Activated CD4-positive, alpha-beta T cell treated with anti-CD3 and anti-CD28 coated beads, Interleukin-2, amount 50 U/mL, for 48 hours (primary cell): ENCODE measurements at regions not wholly inside any gene's neighbourhood (a gene's known extent, or its start where the extent isn't known, plus 50 kb on each side); places are given as distances from the start of the nearest gene placed in this dataset.
"Not testable (repeated sequence)": the region's sequence is repeated elsewhere in the genome, so short reads cannot be mapped to it uniquely, and the experiment has no call there.

ENCODE experiments used
- DNase-seq, 2 experiments: peaks; one replicate each; pipeline ENCODE4 v3.0.0-alpha.2; 2020

DNA sequence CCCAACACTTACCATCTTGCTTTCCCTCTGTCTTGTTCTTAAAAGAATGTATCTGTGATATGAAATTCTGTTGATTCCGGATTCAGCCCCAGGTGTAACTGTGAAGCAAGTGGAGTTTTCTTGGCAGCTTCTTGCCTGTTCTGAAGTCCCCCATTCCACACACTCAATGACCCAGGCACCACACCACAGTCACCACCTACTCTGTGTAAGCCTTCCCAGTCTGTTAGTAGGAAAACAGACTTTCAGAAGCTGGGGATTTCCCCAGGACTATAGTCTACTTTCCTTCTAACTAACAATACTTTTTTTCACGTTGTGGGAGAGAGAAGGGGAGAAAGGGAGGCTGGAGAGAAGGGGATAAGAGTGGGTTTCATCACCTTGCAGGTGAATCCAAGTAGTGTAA, 299.1 kb upstream of the PROX1 start:
- DNase-seq, result no peak

DNA sequence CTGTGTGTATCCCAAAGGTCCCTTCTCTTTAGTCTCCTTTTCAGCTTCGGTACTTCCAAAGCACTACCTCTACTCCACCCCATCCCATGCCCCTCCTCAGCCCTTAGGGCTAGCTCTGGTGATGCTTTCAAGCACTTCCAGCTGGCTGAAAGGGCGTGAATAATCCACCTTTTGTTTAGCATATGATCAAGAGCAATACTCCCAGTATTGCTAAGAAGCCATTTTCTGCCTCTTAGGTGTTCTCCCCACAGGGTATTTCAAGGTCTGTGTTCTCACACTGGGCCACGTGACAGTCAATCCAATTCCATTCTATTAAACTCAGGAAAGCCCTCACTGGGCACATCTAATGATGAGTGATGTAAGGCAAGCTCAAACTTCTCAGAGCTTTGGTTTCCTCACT, 298.5 kb upstream of the PROX1 start:
- DNase-seq, result no peak

DNA sequence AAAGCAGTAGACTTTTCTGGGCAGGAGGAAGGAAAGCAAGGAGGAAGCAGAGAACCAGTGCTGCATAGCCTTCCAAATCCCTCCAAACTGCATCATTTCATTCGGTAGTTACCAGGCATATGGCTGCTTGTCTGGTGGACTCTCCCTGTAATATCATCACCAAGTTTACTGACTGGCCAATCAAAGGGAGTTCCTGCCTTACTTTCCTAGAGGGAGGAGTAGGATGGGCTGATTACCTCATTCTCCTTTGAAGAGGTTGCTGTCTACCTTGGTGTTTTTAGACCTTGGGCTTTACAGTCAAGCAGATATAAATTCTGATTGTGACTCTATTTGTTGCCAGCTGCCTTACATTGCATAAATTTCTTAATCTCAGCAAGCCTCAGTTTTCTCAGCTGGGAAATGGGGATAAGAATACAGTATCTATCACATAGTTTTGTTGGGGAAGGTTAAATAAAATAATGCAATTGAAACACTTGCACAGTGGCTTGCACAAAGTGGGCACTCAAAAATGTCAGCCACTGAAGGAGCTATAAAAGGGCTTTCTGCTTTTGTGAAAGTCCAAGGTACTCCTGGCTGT, 297.3 kb upstream of the PROX1 start:
- no peak for DNase-seq

DNA sequence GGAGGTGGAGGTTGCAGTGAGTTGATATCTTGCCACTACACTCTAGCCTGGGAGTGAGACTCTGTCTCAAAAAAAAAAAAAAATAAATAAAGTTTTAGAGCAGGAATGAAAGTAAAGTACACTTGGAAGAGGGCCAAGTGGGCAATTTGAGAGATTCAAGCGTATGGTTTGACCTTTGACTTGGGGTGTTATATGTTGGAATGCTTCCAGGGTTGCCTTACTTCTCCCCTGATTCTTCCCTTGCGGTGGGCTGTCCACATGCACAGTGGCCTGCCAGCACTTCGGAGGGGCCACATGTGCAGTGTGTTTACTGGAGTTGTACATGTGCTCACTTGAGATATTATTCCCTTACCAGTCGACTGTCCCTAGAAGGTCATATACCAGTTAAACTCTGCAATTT, 295.5 kb upstream of the PROX1 start:
- DNase-seq, result no peak

DNA sequence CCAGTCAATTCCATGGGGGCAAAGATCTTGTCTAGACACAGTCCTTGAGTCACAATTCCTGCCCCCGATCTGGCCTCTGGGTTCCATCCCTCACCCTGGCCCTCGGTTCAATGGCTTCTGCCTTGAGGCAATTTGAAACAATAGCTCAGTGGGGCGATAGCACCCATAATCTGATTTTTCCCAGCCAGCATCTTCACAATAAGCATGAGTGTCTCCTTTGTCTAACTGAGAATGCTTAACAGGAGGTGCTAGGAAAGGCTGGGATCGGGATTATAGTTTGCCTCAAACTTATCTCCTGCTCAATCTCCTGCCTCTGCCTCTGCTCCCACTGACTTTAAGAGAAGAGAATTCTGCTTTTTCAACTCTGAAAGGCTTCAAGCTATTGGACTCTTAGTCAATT, 293.9 kb upstream of the PROX1 start:
- DNase-seq, result no peak

DNA sequence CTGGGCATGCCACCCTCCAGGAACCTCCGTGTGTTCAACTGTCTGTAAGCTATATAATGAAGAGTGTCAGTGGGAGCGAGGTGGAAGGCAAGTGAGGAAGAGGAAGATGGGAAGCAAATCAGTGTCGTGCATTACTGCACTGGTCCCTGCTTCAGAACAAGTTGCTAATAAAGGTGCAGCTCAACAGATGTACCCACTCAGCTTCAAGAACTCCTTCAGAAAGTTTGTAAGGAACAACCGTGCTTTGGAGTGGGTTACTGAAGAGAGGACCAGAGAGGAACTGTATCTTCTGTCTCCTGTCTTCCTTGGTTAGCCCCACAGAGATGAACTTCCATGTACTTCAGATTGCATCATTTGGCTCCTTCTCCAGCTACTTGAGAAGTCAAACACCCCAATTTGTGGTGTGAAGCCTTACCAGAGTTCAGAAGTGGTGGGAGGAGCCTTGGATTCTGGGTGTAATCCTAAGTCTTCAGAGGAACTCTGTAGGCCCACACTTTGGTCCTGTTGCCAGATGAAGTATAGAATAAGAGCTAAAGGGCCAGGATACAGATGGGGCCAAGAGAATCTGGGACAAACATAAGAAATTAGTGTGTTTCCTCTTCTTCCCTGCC, 290.5 kb upstream of the PROX1 start:
- no peak for DNase-seq

DNA sequence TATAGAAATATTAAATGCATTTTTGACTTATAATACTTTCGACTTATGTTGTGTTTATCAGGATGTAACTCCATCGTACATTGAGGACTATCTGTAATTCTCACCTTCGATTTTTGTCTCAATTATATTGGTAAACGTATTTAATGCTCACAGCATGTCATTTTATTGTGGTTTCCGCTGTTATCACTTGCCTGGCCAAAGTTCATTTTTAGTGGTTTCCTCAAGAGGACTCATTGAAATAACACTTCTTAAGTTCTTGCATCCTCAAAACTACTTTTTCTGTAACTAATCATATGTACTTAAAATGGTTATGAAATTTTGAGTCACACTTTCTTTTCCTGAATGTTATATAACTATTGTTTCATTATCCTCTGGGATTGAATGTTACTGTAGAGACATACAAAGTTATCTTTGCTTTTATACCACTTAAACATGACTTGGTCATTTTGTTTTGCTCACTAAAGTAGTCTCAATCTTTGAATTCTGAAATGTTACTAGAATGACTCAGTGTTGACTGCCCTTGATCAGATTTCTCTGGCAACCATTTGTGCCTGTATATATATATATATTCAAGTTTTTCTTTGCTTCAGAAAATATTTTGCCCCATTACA, 289.6 kb upstream of the PROX1 start:
- no peak for DNase-seq

DNA sequence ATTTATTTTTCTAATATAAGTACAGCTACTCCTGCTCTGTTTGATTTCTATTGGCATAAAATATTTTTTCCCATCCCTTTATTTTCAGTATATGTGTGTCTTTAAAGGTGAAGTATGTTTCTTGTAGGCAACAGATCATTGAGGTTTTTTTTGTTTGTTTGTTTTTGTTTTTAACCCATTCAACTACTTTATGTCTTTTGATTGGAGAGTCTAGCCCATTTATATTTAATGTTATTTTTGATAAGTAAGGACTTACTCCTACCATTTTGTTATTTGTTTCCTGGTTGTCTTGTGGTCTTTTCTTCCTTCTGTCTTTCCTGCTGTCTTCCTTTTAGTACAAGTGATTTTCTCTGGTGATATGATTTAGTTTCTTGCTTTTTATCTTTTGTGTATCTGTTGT, 285.1 kb upstream of the PROX1 start:
- DNase-seq, result no peak

DNA sequence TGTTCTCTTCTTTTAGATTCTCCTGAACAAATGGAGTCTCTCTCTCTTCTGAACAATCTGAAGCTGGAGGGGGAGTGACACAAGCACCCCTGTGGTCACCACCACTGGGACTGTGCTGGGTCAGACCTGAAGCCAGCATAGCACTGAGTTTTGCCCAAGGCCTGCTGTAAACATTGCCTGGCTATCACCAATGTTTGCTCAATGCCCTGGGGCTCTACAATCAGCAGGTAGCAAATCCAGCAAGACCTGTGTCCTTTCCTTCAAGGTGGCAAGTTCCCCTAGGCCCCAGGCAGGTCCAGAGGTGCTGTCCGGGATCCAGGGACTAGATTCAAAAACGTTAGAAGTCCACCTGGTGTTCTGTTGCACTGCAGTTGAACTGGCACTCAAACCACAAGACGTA, 282.8 kb upstream of the PROX1 start:
- DNase-seq, result no peak

DNA sequence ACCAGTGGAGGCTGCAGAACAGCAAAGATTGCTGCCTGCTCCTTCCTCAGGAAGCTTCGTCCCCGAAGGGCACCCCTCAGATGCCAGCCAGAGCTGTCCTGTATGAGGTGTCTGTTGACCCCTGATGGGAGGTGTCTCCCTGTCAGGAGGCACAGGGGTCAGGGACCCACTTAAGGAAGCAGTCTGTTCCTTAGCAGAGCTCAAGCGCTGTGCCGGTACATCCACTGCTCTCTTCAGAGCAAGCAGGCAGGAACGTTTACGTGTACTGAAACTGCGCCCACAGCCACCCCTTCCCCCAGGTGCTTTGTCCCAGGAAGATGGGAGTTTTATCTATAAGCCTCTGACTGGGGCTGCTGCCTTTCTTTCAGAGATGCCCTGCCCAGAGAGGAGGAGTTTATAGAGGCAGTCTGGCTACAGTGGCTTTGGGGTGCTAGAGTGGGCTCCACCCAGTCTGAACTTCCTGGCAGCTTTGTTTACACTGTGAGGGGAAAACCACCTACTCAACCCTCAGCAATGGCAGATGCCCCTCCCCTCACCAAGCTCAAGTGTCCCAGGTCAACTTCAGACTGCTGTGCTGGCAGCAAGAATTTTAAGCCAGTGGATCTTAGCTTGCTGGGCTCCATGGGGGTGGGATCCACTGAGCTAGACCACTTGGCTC, 275.8 kb upstream of the PROX1 start:
- DNase-seq, result not testable (repeated sequence)

DNA sequence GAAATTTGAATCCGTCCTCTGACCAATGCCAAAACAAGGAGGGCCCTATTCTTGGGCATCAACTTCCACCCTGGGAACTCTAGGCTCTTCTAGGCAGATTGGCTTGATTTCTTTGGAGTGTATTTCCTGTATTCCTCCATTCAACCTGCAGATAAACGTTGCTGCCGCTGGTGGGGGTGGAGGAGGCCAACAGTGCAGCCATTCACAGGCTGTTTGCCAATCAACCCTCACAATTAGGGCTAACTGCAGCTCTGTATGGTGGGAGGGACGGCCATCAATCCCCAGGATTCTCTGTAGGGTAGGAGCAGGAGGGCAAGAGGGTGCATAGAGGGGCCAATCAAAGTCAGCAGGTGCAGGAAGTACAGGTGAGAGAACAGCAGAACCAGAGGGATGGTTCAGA, 273.1 kb upstream of the PROX1 start:
- DNase-seq, result no peak

DNA sequence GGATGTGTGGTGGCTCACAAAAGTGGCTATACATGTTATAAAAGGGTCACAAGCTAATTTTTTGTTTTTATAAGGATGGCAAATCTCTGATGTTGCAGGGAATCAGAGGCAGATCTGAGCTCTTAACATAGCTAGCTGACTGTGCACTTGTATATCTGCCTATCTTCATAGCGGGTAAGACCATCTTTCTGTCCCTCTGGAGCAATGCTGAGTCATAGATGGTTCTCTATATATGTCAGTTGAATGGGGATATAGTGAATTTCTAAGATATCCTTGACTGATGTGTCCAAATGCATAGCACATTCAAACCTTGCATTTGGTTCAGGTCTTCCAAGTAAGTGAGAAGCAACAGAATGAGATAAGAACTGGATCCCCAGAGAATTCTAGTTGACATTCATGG, 272.6 kb upstream of the PROX1 start:
- no peak for DNase-seq

DNA sequence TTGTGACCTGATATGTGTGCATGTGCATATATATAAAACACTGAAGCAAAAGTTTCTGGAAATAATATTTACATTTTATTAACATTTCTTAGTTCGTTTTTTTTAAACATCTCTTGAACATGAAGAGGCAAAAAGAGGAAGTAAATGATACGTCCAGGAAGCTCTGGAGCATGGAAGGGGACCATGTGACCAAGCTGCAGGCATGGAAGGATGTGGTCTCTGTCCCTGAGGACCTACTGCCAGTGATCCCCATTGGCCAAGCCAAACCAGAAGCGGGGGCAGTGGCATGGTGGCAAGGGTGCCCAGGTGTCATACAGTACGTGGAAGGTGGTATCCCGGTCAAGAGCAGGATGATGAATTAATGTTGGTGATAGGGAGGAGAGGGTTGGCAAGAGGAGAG, 268.3 kb upstream of the PROX1 start:
- DNase-seq, result no peak

DNA sequence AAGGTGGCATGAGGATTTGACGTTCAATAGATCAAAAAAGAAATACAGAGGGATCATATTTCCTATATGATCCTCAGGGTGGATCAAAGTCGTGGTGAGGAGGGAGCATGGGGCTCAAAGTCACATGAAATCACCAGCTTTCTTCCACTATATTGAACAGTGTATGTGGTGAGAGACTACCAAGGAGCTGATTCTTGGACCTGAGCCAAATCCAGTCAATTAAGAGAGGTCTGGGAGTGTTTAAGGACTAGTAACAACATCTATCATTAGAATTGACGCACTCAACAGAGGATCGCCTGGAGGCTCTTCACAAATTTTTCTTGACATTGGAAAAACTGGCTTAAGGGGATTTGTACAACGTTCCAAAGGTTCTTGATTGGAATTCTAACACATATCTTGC, 267.7 kb upstream of the PROX1 start:
- no peak for DNase-seq

DNA sequence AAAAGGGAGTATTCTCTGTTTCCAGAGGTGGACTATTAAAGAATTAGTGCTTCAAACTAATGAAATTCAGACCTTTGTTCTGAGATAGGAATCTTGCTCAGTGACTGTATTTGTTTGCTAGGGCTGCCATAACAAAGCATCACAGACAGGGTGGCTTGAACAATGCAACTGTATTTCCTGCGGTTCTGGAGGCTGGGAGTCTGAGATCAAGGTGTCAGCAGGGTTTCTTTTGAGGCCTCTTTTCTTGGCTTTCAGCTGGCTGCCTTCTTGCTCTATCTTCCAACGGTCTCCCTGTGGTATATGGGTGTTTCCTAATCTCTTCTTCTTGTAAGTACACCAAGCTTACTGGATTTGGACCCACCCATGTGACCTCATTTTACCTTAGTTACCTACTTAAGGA, 264.6 kb upstream of the PROX1 start:
- DNase-seq, result no peak

DNA sequence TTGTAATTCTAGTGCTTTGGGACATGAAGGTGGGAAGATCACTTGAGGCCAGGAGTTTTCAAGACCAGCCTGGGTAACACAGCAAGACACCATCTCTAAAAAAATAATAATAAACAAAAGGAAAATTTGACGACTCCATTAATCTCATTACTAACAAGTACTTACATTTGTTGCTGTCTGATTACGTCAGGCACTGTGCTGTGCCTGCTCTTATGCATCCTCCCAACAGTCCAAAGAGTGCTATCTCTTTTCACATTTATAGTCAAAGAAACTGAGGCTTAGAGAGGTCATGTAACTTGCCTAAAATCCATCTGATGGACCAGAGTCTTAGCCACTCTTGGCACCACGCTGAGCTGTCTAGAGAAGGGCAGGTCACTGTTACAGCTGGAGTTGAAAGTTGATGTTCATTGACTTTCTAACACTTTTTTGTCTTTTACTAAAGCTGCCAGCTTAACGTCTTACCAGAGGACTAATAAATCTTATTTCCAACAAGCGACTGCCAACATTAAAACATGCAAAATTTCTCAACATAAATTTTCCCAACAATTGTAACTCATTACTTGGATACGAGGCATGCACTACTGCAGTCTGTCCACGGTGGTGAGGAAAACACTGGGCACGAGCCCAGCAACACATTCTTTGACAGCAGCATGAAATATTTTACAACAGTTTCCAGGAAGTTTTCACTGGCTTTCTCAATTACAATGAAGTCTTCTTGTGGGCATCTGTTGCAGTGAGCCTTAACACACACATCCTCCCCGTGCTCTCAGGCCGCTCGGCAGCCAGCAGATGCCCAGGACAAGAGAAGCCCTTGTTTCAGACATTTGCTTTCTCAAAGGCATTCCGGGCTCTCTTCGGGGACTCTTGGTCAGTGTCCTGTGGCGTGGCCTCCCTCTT, 262.9 kb upstream of the PROX1 start:
- DNase-seq, result no peak

DNA sequence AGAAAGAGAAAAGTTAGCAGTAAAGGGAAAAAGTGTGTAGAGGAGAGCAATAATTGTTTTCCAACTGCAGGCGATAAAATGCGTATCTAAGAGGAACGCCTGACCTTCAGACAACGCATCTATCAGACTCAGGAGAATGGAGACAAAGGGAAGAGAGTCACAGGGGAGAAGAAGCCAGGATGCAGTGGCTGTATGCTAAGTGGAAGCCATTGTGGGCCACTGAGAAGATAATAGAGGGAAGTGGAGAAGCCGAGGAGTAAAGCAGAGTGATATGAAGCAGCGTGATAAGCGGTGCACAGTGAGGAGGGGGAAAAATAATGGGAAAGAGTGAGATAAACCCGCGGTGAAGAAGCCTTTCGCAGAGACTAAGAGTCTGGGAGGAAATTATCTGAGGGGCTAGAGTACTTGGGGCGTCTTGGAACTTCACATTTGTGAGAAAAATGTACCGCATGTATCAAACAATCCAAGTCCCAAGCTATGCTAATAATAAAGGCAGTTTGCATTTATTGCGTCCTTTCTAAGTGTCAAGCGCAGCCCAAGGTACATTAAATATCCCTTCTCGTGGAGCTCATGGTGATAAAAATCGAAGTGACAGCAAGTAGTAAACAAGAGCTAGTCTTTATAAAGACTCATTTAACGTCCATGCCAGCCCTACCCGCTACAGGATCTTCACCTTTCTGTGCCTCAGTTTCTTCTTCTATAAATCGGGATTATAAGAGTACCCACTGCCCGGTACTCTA, 259.8 kb upstream of the PROX1 start:
- no peak for DNase-seq

DNA sequence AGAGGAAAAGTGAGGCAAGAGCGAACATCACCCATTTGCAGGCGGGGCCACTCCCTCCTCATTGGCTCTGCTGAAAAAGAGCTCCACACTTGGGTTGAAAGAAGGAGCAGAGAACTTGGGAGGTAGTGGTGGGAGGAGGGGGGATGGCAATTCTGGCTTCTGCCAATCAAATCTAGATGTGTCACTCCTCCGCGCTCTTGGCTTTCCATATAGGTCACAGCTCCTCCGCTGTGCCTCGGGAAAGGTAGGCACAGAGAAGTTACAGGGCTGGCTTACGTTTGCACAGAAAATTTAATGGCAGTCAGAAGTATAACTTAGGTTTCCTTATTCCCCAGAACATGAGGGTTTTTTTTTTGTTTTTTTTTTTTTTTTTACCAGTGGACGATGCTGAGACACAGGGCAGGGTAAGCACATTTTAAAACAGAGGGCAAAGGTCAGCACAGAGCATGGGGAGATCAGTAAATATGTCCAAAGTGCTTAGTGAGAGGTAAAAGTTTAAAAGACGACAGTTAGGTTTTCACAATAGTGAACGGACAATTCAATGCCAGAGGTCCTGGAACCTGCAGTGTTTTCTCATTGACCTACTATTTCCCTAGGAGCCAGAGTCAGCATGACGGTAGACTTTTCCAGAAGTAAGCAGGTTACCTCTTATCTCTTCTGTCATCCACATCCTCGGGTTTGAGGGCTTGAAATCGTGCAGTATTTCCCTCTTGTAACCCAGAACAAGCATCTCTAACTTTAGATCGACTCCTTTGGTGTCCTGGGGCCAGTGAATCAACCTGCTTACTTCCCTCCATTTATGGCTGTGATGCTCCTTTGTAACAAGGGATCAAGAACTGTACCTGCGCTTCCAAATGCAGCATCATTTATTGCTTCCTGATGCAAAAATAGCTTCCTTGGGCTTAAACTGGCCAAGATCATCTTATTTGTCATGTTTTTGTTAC, 258.9 kb upstream of the PROX1 start:
- DNase-seq, result no peak

DNA sequence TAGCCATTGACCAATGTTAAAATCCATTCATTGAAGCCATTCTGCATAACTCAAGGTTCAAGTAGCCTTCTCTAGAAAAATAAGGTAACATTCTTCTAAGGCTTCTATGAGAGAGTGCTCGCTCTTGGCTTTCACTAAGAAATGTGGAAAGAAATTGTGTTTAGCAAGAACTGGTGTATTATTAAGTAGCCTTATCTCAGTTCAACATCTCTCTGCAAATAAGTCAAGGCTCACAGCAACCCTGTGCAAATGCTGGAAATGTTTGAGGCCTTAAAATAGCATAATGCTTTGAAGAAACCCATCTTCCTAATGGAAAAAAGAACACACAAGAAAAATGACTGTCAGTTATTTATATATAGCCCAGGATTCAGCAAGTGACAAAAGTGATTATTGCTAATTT, 254.1 kb upstream of the PROX1 start:
- DNase-seq, result no peak

DNA sequence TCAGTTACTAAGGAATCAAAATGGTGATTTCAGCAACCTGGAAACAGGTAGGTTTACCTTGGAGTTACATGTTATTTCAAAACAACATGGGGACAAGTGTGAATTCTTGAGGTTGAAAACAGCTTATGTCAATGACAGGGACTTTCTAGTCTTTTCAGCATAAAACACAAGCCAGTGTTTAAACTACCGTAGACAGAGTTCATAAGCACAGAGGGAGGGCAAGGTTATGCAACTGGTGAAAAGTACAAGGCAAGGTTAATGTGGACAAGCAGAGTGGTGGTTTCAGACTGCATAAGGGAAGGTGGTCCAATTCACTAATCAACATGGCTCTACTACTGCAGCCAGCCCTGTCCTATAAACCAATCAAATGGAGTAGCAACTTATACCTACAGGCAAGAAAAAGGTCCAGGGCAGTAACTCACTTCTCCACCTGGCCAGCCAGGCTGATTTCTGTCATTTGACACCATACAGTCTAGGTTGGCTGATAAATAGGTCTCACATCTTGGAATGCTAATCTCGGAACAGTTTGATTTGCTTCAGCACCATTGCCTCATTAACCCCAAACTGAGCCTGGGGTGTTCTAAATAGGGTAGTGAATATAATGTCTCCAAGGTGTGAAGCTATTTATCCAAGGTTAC, 250.3 kb upstream of the PROX1 start:
- DNase-seq, result no peak

DNA sequence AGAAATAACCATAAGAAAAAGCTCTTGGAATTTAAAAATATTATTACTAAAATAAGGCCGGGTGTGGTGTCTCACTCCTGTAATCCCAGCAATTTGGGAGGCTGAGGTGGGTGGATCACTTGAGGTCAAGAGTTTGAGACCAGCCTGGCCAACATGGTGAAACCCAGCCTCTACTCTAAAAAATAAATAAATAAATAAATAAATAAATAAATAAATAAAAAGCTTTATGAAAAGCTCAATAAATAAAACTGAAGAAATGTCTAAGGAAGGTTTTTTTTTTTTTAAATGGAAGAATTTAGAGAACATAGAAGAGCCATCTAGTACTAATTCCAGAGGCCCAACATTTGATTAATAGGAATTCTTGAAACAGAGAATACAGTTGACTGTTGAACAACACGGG, 249.1 kb upstream of the PROX1 start:
- no peak for DNase-seq
